Epithelial cell of esophagus (primary cell): ENCODE measurements at regions not wholly inside any gene's neighbourhood (a gene's known extent, or its start where the extent isn't known, plus 50 kb on each side); places are given as distances from the start of the nearest gene placed in this dataset.
A peak's percentile ranks its signal among the peaks of the same experiment; 100 is the strongest.

ENCODE experiments used
- DNase-seq: peaks from one replicate; pipeline ENCODE4 v3.0.0; 2010; ENCODE audit warnings: low read depth
- H3K4me3 ChIP-seq: 2 replicates; pipeline ENCODE4 v1.5.1; 2011; ENCODE audit warnings: mild to moderate bottlenecking, low read length, control low read depth
- CTCF ChIP-seq: IDR thresholded peaks from 2 replicates; pipeline ENCODE4 v1.5.1; 2011; ENCODE audit warnings: low read depth, mild to moderate bottlenecking, low read length, control low read depth, inconsistent platforms; ENCODE audit not compliant: insufficient read depth; ENCODE audit errors: missing control alignments

- H3K4me3 ChIP-seq: no peak overlapping the region
- no peak for TF ChIP-seq CTCF
- DNase-seq: peak; percentile 18
Observed at GRCh38 chr3:148233403-148233802, 464.3 kb upstream of the AGTR1 start.

- no peak for TF ChIP-seq CTCF
- no peak overlapping the region for H3K4me3 ChIP-seq
- no peak for DNase-seq
Observed at GRCh38 chr3:148234536-148234935, 463.2 kb upstream of the AGTR1 start.

GRCh38 chr3:148235566-148235965, 462.1 kb upstream of the AGTR1 start:
- no peak for TF ChIP-seq CTCF

GRCh38 chr3:148238421-148238821, 459.3 kb upstream of the AGTR1 start:
- TF ChIP-seq CTCF: no peak
- no peak for DNase-seq
- no peak overlapping the region for H3K4me3 ChIP-seq

More at GRCh38 chr3:148235566-148235965, 462.1 kb upstream of the AGTR1 start:
- H3K4me3 ChIP-seq: no peak overlapping the region
- DNase-seq: no peak

GRCh38 chr3:148240351-148240750, 457.4 kb upstream of the AGTR1 start:
- DNase-seq: no peak
- TF ChIP-seq CTCF: no peak
- no peak overlapping the region for H3K4me3 ChIP-seq

- DNase-seq: no peak
- no peak overlapping the region for H3K4me3 ChIP-seq
- no peak for TF ChIP-seq CTCF
Observed at GRCh38 chr3:148243609-148244008, 454.1 kb upstream of the AGTR1 start.

- DNase-seq: no peak
- no peak overlapping the region for H3K4me3 ChIP-seq
- TF ChIP-seq CTCF: no peak
Observed at GRCh38 chr3:148246291-148246923, 451.3 kb upstream of the AGTR1 start.
